ENCODE measurements at regions not wholly inside any gene's neighbourhood (a gene's known extent, or its start where the extent isn't known, plus 50 kb on each side); places are given as distances from the start of the nearest gene placed in this dataset.

GRCh38 chr4:19520939-19521520 lies 730.7 kb upstream of the SLIT2 start:
- no peaks in the 10 kb centered on the region for H3K36me3 ChIP-seq
- no peak overlapping the region for H3K4me3 ChIP-seq
- H3K27me3 ChIP-seq, result no peaks in the 10 kb centered on the region
- no peaks in the 10 kb centered on the region for H3K4me1 ChIP-seq (ENCODE audit: insufficient read depth)
- intact Hi-C loops (cut with DNase I), result no loop called here
- no peak for TF ChIP-seq EP300 (IDR thresholded peaks at IDR 0.05)
- TF ChIP-seq POLR2A (IDR thresholded peaks at IDR 0.05), result no peak
- no peak for TF ChIP-seq CTCF (IDR thresholded peaks at IDR 0.05)
- no peaks in the 10 kb centered on the region for H3K9me3 ChIP-seq
- DNase-seq, result no peak
- 62 to 70% (median 66%) methylated on average over 7 of the region's 7 CpGs for WGBS, 3 donors
- H3K27ac ChIP-seq, result no peak overlapping the region

GRCh38 chr4:19514276-19515070 lies 737.2 kb upstream of the SLIT2 start:
- H3K4me3 ChIP-seq, result no peak overlapping the region
- intact Hi-C loops (cut with DNase I), result no loop called here
- H3K27ac ChIP-seq, result no peak overlapping the region
- H3K4me1 ChIP-seq (ENCODE audit: insufficient read depth), result no peaks in the 10 kb centered on the region
- H3K27me3 ChIP-seq, result no peaks in the 10 kb centered on the region
- DNase-seq, result no peak
- no peaks in the 10 kb centered on the region for H3K36me3 ChIP-seq
- 81 to 93% (median 88%) methylated on average over 1 of the region's 1 CpG for WGBS, 3 donors
- TF ChIP-seq POLR2A (IDR thresholded peaks at IDR 0.05) (no peak), EP300 (IDR thresholded peaks at IDR 0.05) (no peak), CTCF (IDR thresholded peaks at IDR 0.05) (no peak)
- no peaks in the 10 kb centered on the region for H3K9me3 ChIP-seq

GRCh38 chr4:19512086-19512485 lies 739.6 kb upstream of the SLIT2 start:
- no peak for DNase-seq
- no peaks in the 10 kb centered on the region for H3K9me3 ChIP-seq
- WGBS, 3 donors, result 31 to 54% (median 37%) methylated on average over 1 of the region's 1 CpG
- intact Hi-C loops (cut with DNase I), result no loop called here
- H3K27me3 ChIP-seq, result no peaks in the 10 kb centered on the region
- TF ChIP-seq EP300 (IDR thresholded peaks at IDR 0.05), result no peak
- TF ChIP-seq POLR2A (IDR thresholded peaks at IDR 0.05), result no peak
- no peak for TF ChIP-seq CTCF (IDR thresholded peaks at IDR 0.05)
- H3K36me3 ChIP-seq, result no peaks in the 10 kb centered on the region
- H3K4me3 ChIP-seq, result no peak overlapping the region
- no peak overlapping the region for H3K27ac ChIP-seq
- no peaks in the 10 kb centered on the region for H3K4me1 ChIP-seq (ENCODE audit: insufficient read depth)

- no peak for DNase-seq
- no peaks in the 10 kb centered on the region for H3K9me3 ChIP-seq
- intact Hi-C loops (cut with DNase I), result no loop called here
- H3K4me3 ChIP-seq, result no peak overlapping the region
- H3K36me3 ChIP-seq, result no peaks in the 10 kb centered on the region
- no peak for TF ChIP-seq EP300 (IDR thresholded peaks at IDR 0.05)
- TF ChIP-seq CTCF (IDR thresholded peaks at IDR 0.05), result no peak
- TF ChIP-seq POLR2A (IDR thresholded peaks at IDR 0.05), result no peak
- no peaks in the 10 kb centered on the region for H3K4me1 ChIP-seq (ENCODE audit: insufficient read depth)
- H3K27me3 ChIP-seq, result no peaks in the 10 kb centered on the region
- no peak overlapping the region for H3K27ac ChIP-seq
Measured at GRCh38 chr4:19510993-19511392, 740.7 kb upstream of the SLIT2 start.
